IPS DF 6.9 (cell line): ENCODE measurements at regions not wholly inside any gene's neighbourhood (a gene's known extent, or its start where the extent isn't known, plus 50 kb on each side); places are given as distances from the start of the nearest gene placed in this dataset.

Experiments
- DNase-seq: peaks from one replicate; pipeline ENCODE4 v3.0.0-alpha.2; 2013; ENCODE audit warnings: low read depth, low spot score
- H3K27ac ChIP-seq: one replicate; pipeline ENCODE4 v1.5.1; 2013; ENCODE audit warnings: low read length, control low read depth
- H3K27me3 ChIP-seq: 2 replicates; pipeline ENCODE4 v1.6.1; 2013; ENCODE audit warnings: mild to moderate bottlenecking, low read length; ENCODE audit not compliant: control insufficient read depth, insufficient read depth
- H3K36me3 ChIP-seq: 2 replicates; pipeline ENCODE4 v1.6.1; 2013; ENCODE audit warnings: low read length; ENCODE audit not compliant: control insufficient read depth, insufficient read depth
- H3K4me1 ChIP-seq: 2 replicates; pipeline ENCODE4 v1.6.1; 2013; ENCODE audit warnings: low read length; ENCODE audit not compliant: control insufficient read depth, insufficient read depth
- H3K4me3 ChIP-seq: 2 replicates; pipeline ENCODE4 v1.5.1; 2013; ENCODE audit warnings: mild to moderate bottlenecking, low read length
- H3K9me3 ChIP-seq: 2 replicates; pipeline ENCODE4 v1.6.1; 2013; ENCODE audit warnings: low read length, inconsistent platforms; ENCODE audit not compliant: control insufficient read depth, insufficient read depth
- WGBS: extraction: QIAGEN DNeasy Blood & Tissue Kit; methylation state at CpG from one replicate; pipeline ENCODE4 v1.1.7; 2013; ENCODE audit warnings: mixed read lengths, missing lambda C conversion rate; ENCODE audit not compliant: insufficient read length, insufficient coverage; 5-methylcytosine and 5-hydroxymethylcytosine counted together

- Histone ChIP-seq H3K4me1 (no peaks in the 10 kb centered on the region), H3K36me3 (no peaks in the 10 kb centered on the region), H3K27ac (no peak overlapping the region), H3K27me3 (no peaks in the 10 kb centered on the region), H3K4me3 (no peak overlapping the region), H3K9me3 (no peaks in the 10 kb centered on the region)
- DNase-seq, result no peak
- no CpG with 5 or more reads among the region's 5 CpGs for WGBS
Measured at GRCh38 chr4:81694176-81694913, 222.6 kb upstream of the RASGEF1B start.

- Histone ChIP-seq H3K4me1 (no peaks in the 10 kb centered on the region), H3K36me3 (no peaks in the 10 kb centered on the region)
- WGBS, result no CpG with 5 or more reads among the region's 2 CpGs
Measured at GRCh38 chr4:81690871-81691270, 219.2 kb upstream of the RASGEF1B start.

GRCh38 chr4:81688085-81688484, 216.4 kb upstream of the RASGEF1B start:
- H3K4me1 ChIP-seq, result no peaks in the 10 kb centered on the region
- H3K36me3 ChIP-seq, result no peaks in the 10 kb centered on the region
- no peak overlapping the region for H3K27ac ChIP-seq
- WGBS, result no CpG with 5 or more reads among the region's 4 CpGs
- no peak for DNase-seq
- no peaks in the 10 kb centered on the region for H3K9me3 ChIP-seq
- H3K4me3 ChIP-seq, result no peak overlapping the region
- H3K27me3 ChIP-seq, result no peaks in the 10 kb centered on the region

More at GRCh38 chr4:81690871-81691270, 219.2 kb upstream of the RASGEF1B start:
- Histone ChIP-seq H3K27me3 (no peaks in the 10 kb centered on the region), H3K4me3 (no peak overlapping the region), H3K27ac (no peak overlapping the region), H3K9me3 (no peaks in the 10 kb centered on the region)
- no peak for DNase-seq

GRCh38 chr4:81687471-81687870, 215.8 kb upstream of the RASGEF1B start:
- WGBS, result no CpG with 5 or more reads among the region's 1 CpG
- H3K27ac ChIP-seq, result no peak overlapping the region
- DNase-seq, result no peak

GRCh38 chr4:81685104-81685503, 213.4 kb upstream of the RASGEF1B start:
- WGBS, result no CpG with 5 or more reads among the region's 2 CpGs
- Histone ChIP-seq H3K4me1 (no peaks in the 10 kb centered on the region), H3K4me3 (no peak overlapping the region), H3K27ac (no peak overlapping the region), H3K36me3 (no peaks in the 10 kb centered on the region), H3K9me3 (no peaks in the 10 kb centered on the region), H3K27me3 (no peaks in the 10 kb centered on the region)
- no peak for DNase-seq

More at GRCh38 chr4:81687471-81687870, 215.8 kb upstream of the RASGEF1B start:
- H3K4me1 ChIP-seq, result no peaks in the 10 kb centered on the region
- no peaks in the 10 kb centered on the region for H3K9me3 ChIP-seq
- no peaks in the 10 kb centered on the region for H3K27me3 ChIP-seq
- H3K4me3 ChIP-seq, result no peak overlapping the region
- H3K36me3 ChIP-seq, result no peaks in the 10 kb centered on the region

- Histone ChIP-seq H3K27ac (no peak overlapping the region), H3K27me3 (no peaks in the 10 kb centered on the region), H3K9me3 (no peaks in the 10 kb centered on the region), H3K36me3 (no peaks in the 10 kb centered on the region), H3K4me3 (no peak overlapping the region), H3K4me1 (no peaks in the 10 kb centered on the region)
- no peak for DNase-seq
- WGBS, result no CpG with 5 or more reads among the region's 4 CpGs
Measured at GRCh38 chr4:81684352-81684751, 212.6 kb upstream of the RASGEF1B start.

- H3K27ac ChIP-seq, result no peak overlapping the region
- H3K4me1 ChIP-seq, result no peaks in the 10 kb centered on the region
- H3K27me3 ChIP-seq, result no peaks in the 10 kb centered on the region
- no peaks in the 10 kb centered on the region for H3K36me3 ChIP-seq
- WGBS, result no CpG with 5 or more reads among the region's 6 CpGs
- no peaks in the 10 kb centered on the region for H3K9me3 ChIP-seq
- DNase-seq, result no peak
- no peak overlapping the region for H3K4me3 ChIP-seq
Measured at GRCh38 chr4:81682492-81682891, 210.8 kb upstream of the RASGEF1B start.

GRCh38 chr4:81679315-81679714, 207.6 kb upstream of the RASGEF1B start:
- Histone ChIP-seq H3K9me3 (no peaks in the 10 kb centered on the region), H3K4me3 (no peak overlapping the region), H3K4me1 (no peaks in the 10 kb centered on the region), H3K27me3 (no peaks in the 10 kb centered on the region), H3K36me3 (no peaks in the 10 kb centered on the region), H3K27ac (no peak overlapping the region)
- no peak for DNase-seq
- no CpG with 5 or more reads among the region's 3 CpGs for WGBS

- no peaks in the 10 kb centered on the region for H3K4me1 ChIP-seq
- no peak for DNase-seq
- H3K9me3 ChIP-seq, result no peaks in the 10 kb centered on the region
- no peaks in the 10 kb centered on the region for H3K36me3 ChIP-seq
- H3K4me3 ChIP-seq, result no peak overlapping the region
- H3K27ac ChIP-seq, result no peak overlapping the region
- WGBS, result no CpG with 5 or more reads among the region's 3 CpGs
- no peaks in the 10 kb centered on the region for H3K27me3 ChIP-seq
Measured at GRCh38 chr4:81678801-81679200, 207.1 kb upstream of the RASGEF1B start.

GRCh38 chr4:81676537-81676936, 204.8 kb upstream of the RASGEF1B start:
- no peak overlapping the region; the same call in 1 of the 2 replicates for H3K4me3 ChIP-seq
- DNase-seq, result no peak
- no peaks in the 10 kb centered on the region for H3K36me3 ChIP-seq
- H3K27me3 ChIP-seq, result no peaks in the 10 kb centered on the region
- H3K9me3 ChIP-seq, result no peaks in the 10 kb centered on the region
- no peaks in the 10 kb centered on the region for H3K4me1 ChIP-seq
- WGBS, result no CpG with 5 or more reads among the region's 5 CpGs
- H3K27ac ChIP-seq, result no peak overlapping the region

- Histone ChIP-seq H3K4me3 (no peak overlapping the region), H3K27ac (no peak overlapping the region)
- 100% methylated on average over 1 of the region's 7 CpGs for WGBS
Measured at GRCh38 chr4:81675791-81676393, 204.2 kb upstream of the RASGEF1B start.

More at GRCh38 chr4:81675791-81676393, 204.2 kb upstream of the RASGEF1B start:
- H3K27me3 ChIP-seq, result no peaks in the 10 kb centered on the region
- H3K4me1 ChIP-seq, result no peaks in the 10 kb centered on the region
- H3K9me3 ChIP-seq, result no peaks in the 10 kb centered on the region
- no peak for DNase-seq
- H3K36me3 ChIP-seq, result no peaks in the 10 kb centered on the region
